WTC11 (cell line): ENCODE measurements at regions not wholly inside any gene's neighbourhood (a gene's known extent, or its start where the extent isn't known, plus 50 kb on each side); places are given as distances from the start of the nearest gene placed in this dataset.

Experiments
- ATF3 ChIP-seq: sonication (generic); formaldehyde crosslinking; conservative IDR thresholded peaks from 2 replicates; pipeline ENCODE4 v1.8.1; 2022; ENCODE audit warnings: mild to moderate bottlenecking, missing genetic modification reagents
- CREB1 ChIP-seq: sonication (generic); formaldehyde crosslinking; IDR thresholded peaks from 2 replicates; pipeline ENCODE4 v1.8.0; 2023; ENCODE audit warnings: mild to moderate bottlenecking, missing genetic modification reagents
- ESRRA ChIP-seq: sonication (generic); formaldehyde crosslinking; IDR thresholded peaks from 2 replicates; pipeline ENCODE4 v1.8.1; 2022; ENCODE audit warnings: mild to moderate bottlenecking, missing genetic modification reagents, borderline replicate concordance
- JUN ChIP-seq: sonication (generic); formaldehyde crosslinking; IDR thresholded peaks from 2 replicates; pipeline ENCODE4 v1.8.0; 2023; ENCODE audit warnings: mild to moderate bottlenecking, missing genetic modification reagents
- NFYB ChIP-seq: sonication (generic); formaldehyde crosslinking; conservative IDR thresholded peaks from 2 replicates; pipeline ENCODE4 v1.8.0; 2022; ENCODE audit warnings: low read depth, missing genetic modification reagents
- SP1 ChIP-seq: sonication (generic); formaldehyde crosslinking; conservative IDR thresholded peaks from 2 replicates; pipeline ENCODE4 v1.8.1; 2022; ENCODE audit warnings: missing genetic modification reagents
- ZNF512 ChIP-seq: sonication (generic); formaldehyde crosslinking; IDR thresholded peaks from 2 replicates; pipeline ENCODE4 v1.8.1; 2022; ENCODE audit warnings: missing genetic modification reagents, borderline replicate concordance
- TF ChIP-seq, protein P1 (sequence below): fragments of 200-600 bp; IDR thresholded peaks from 2 replicates; pipeline ENCODE4 v1.8.0; 2022; ENCODE audit warnings: antibody characterized with exemption
- TF ChIP-seq, protein P2 (sequence below): sonication (generic); formaldehyde crosslinking; IDR thresholded peaks from 2 replicates; pipeline ENCODE4 v1.8.0; 2022; ENCODE audit warnings: mild to moderate bottlenecking, missing genetic modification reagents
- TF ChIP-seq, protein P3 (sequence below): fragments of 250-450 bp; sonication (Bioruptor Pico); conservative IDR thresholded peaks from 2 replicates; pipeline ENCODE4 v1.9.0; 2021; ENCODE audit warnings: mild to moderate bottlenecking

- TF ChIP-seq, protein P1, sequence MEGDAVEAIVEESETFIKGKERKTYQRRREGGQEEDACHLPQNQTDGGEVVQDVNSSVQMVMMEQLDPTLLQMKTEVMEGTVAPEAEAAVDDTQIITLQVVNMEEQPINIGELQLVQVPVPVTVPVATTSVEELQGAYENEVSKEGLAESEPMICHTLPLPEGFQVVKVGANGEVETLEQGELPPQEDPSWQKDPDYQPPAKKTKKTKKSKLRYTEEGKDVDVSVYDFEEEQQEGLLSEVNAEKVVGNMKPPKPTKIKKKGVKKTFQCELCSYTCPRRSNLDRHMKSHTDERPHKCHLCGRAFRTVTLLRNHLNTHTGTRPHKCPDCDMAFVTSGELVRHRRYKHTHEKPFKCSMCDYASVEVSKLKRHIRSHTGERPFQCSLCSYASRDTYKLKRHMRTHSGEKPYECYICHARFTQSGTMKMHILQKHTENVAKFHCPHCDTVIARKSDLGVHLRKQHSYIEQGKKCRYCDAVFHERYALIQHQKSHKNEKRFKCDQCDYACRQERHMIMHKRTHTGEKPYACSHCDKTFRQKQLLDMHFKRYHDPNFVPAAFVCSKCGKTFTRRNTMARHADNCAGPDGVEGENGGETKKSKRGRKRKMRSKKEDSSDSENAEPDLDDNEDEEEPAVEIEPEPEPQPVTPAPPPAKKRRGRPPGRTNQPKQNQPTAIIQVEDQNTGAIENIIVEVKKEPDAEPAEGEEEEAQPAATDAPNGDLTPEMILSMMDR = no peak
- no peak for TF ChIP-seq CREB1 (CRISPR knock-in tag)
- TF ChIP-seq, protein P2, sequence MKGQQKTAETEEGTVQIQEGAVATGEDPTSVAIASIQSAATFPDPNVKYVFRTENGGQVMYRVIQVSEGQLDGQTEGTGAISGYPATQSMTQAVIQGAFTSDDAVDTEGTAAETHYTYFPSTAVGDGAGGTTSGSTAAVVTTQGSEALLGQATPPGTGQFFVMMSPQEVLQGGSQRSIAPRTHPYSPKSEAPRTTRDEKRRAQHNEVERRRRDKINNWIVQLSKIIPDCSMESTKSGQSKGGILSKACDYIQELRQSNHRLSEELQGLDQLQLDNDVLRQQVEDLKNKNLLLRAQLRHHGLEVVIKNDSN (CRISPR knock-in tag) = no peak
- TF ChIP-seq ZNF512 (CRISPR knock-in tag) = no peak
- no peak for TF ChIP-seq ESRRA (CRISPR knock-in tag)
- TF ChIP-seq JUN (CRISPR knock-in tag) = no peak
- TF ChIP-seq NFYB (CRISPR knock-in tag) = no peak
- TF ChIP-seq, protein P3, sequence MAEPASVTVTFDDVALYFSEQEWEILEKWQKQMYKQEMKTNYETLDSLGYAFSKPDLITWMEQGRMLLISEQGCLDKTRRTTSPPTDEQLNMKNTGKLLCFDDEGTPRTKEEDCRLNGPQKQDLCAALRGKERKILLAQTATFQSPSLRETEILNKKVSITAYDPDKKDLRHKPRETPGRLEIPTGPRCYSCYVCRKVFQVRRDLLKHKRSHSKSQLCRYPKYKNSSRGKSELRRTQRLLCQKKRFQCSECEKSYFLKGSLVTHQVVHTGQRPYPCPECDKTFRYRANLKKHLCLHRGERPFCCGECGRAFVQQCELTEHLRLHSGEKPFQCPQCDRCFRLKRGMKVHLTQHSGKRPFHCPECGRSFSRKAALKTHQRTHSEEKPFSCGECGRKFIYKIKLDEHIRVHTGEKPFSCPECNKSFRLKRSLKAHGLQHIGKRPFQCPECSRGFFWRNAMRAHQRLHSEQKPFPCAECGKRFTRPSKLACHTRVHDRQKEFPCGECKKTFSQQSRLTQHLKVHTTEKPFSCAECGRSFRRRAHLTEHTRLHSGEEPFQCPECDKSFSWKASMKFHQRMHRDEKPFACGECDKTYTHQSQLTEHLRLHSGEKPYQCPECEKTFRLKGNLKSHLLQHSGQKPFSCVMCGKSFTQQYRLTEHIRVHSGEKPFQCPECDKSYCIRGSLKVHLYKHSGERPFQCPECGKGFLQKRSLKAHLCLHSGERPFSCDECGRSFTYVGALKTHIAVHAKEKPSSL (CRISPR knock-in tag) = no peak
- no peak for TF ChIP-seq SP1 (CRISPR knock-in tag)
- no peak for TF ChIP-seq ATF3 (CRISPR knock-in tag)
Observed at GRCh38 chr6:19336579-19336978, 500.6 kb upstream of the ID4 start.
